ENCODE measurements at regions not wholly inside any gene's neighbourhood (a gene's known extent, or its start where the extent isn't known, plus 50 kb on each side); places are given as distances from the start of the nearest gene placed in this dataset.
"Not testable (repeated sequence)": the region's sequence is repeated elsewhere in the genome, so short reads cannot be mapped to it uniquely, and the experiment has no call there.

DNA sequence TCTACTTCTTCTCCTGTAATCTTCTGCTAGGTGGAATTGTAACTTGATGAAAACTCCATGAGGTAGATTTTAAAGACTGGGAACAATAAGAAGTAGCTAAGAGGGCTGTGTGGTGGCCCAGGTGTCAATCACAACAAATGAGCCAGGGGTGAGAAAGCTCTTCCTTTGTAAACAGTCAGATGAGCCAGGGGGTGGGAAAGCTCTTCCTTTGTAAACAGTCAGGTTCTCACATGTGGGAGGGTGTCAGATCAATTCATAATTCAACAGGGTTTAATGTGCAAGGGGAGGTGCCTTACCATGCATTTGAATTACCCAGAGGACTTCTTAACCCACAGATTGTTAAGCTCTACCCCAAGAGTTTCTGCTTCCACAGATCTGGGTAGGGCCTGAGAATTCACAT lies 312.4 kb upstream of the AUTS2 start:
- H3K27ac ChIP-seq = no peak overlapping the region
- TF ChIP-seq, protein P1, sequence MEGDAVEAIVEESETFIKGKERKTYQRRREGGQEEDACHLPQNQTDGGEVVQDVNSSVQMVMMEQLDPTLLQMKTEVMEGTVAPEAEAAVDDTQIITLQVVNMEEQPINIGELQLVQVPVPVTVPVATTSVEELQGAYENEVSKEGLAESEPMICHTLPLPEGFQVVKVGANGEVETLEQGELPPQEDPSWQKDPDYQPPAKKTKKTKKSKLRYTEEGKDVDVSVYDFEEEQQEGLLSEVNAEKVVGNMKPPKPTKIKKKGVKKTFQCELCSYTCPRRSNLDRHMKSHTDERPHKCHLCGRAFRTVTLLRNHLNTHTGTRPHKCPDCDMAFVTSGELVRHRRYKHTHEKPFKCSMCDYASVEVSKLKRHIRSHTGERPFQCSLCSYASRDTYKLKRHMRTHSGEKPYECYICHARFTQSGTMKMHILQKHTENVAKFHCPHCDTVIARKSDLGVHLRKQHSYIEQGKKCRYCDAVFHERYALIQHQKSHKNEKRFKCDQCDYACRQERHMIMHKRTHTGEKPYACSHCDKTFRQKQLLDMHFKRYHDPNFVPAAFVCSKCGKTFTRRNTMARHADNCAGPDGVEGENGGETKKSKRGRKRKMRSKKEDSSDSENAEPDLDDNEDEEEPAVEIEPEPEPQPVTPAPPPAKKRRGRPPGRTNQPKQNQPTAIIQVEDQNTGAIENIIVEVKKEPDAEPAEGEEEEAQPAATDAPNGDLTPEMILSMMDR (conservative IDR thresholded peaks at IDR 0.05) = no peak

DNA sequence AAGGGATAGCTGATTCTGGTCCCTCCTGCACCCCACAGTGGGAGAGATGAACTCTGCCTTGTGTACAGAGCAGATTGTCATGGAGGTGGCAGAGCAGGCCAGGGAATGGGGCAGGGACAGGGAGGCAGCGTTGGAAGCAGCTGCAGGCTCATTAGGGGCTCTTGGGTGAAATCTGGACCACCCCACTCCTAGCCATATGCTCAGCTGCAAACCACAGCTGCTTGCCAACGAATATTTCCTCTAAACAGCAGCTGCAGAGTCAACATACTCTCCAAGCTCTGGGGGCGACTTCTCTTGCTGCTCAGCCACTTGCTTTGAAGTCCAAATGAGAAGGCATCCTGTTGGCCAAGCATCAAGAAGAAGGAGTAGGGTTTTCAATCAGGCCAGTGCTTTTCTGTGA lies 302.3 kb upstream of the AUTS2 start:
- H3K27ac ChIP-seq = no peak overlapping the region
- TF ChIP-seq, protein P1 (conservative IDR thresholded peaks at IDR 0.05) = no peak

- H3K27ac ChIP-seq = no peak overlapping the region
- TF ChIP-seq, protein P1 (conservative IDR thresholded peaks at IDR 0.05) = no peak
These were observed 297.0 kb upstream of the AUTS2 start for GRCh38 chr7:69301253-69301652.

DNA sequence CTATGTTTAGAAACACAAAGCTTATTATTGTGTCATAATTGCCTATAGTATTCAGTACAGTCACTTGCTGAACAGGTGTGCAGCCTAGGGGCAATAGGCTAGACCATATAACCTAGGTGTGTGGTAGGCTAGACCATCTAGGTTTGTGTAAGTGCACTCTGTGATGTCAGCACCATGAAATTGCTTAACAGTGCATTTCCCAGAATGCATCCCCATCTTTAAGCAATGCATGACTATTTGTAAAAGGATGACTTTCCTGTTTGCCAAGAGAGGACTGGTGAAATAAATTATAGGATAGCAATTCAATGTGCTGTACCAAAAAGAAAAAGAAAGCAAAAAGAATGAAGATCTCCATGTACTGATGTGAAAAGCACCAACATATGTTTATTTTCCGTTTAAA lies 288.7 kb upstream of the AUTS2 start:
- H3K27ac ChIP-seq = no peak overlapping the region
- TF ChIP-seq, protein P1 (conservative IDR thresholded peaks at IDR 0.05) = no peak

DNA sequence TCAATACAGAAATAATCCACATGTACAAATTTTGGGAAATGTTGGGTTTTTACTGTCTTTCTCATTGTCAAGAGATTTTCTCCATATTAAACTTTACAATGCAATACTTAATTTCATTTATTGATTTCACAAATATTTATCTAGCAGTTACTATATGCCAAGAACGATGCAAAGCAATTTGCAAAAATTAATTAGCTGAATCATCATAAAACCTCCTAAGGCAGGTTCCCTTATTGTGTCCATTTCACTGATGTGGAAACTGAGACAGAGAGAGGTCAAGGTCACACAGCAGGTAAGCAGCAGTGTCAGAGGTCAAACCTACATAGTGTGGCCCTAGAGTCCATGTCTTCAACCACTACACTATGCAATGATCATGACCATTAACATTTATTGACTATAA lies 286.8 kb upstream of the AUTS2 start:
- H3K27ac ChIP-seq = no peak overlapping the region
- TF ChIP-seq, protein P1 (conservative IDR thresholded peaks at IDR 0.05) = no peak

DNA sequence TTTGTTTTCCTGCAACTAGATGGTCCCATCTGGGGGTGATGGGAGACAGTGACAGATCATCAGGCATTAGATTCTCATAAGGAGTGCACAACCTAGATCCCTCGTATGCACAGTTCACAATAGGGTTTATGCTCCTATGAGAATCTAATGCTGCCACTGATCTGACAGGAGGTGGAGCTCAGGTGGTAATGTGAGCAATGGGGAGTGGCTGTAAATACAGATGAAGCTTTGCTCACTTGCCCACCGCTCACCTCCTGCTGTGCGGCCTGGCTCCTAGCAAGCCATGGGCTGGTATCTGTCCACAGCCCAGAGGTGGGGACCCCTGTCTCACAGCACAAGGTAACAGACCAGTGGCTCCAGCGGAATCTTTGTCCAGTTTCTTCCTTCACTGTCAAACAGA lies 284.4 kb upstream of the AUTS2 start:
- H3K27ac ChIP-seq = not testable (repeated sequence)

GRCh38 chr7:69318794-69319193 lies 279.5 kb upstream of the AUTS2 start:
- TF ChIP-seq, protein P1 (conservative IDR thresholded peaks at IDR 0.05) = no peak
- no peak overlapping the region for H3K27ac ChIP-seq

- TF ChIP-seq, protein P1 (conservative IDR thresholded peaks at IDR 0.05) = no peak
- no peak overlapping the region for H3K27ac ChIP-seq
These were observed 269.8 kb upstream of the AUTS2 start for GRCh38 chr7:69328516-69328915.

Data from VCaP (cell line).